ENCODE measurements at regions not wholly inside any gene's neighbourhood (a gene's known extent, or its start where the extent isn't known, plus 50 kb on each side); places are given as distances from the start of the nearest gene placed in this dataset.

- ChIA-PET POLR2A (no interaction called here), CTCF (interaction anchor here (0.9 to 1.6 kb wide), 4 partner anchors 9 to 29 kb away, joined by 3 to 9 read pairs (median 6); no protein-coding TSS in a partner anchor)
- TF ChIP-seq, protein P1, sequence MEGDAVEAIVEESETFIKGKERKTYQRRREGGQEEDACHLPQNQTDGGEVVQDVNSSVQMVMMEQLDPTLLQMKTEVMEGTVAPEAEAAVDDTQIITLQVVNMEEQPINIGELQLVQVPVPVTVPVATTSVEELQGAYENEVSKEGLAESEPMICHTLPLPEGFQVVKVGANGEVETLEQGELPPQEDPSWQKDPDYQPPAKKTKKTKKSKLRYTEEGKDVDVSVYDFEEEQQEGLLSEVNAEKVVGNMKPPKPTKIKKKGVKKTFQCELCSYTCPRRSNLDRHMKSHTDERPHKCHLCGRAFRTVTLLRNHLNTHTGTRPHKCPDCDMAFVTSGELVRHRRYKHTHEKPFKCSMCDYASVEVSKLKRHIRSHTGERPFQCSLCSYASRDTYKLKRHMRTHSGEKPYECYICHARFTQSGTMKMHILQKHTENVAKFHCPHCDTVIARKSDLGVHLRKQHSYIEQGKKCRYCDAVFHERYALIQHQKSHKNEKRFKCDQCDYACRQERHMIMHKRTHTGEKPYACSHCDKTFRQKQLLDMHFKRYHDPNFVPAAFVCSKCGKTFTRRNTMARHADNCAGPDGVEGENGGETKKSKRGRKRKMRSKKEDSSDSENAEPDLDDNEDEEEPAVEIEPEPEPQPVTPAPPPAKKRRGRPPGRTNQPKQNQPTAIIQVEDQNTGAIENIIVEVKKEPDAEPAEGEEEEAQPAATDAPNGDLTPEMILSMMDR (IDR thresholded peaks at IDR 0.05; ENCODE audit: insufficient read depth, low read length, missing control alignments), result no peak
- no peak for DNase-seq (ENCODE audit: low read depth, low spot score)
- no peak overlapping the region for H3K4me3 ChIP-seq (ENCODE audit: low read depth, low read length)
Observed at GRCh38 chr2:190822043-190822442, 58.6 kb upstream of the GLS start.

DNA sequence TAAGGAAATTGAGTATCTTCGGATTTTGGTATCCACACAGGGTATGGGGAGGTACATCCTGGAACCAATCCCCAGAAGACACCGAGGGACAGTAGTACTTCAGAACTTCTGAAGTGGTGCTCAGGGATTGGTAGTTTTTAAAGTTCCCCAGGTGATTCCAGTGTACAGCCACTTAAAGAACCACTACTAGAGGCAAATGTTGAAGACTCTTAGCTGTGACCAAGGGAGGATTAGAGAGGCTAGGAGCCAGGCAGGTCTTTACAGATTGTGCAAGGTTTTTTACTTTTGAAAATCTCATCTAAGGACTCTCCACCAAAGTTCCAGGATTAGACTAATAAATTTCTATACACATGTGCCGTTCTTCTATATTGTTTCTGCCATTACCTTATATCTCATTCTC lies 52.9 kb upstream of the GLS start:
- TF ChIP-seq, protein P1 (IDR thresholded peaks at IDR 0.05; ENCODE audit: insufficient read depth, low read length, missing control alignments), result no peak
- no peak for DNase-seq (ENCODE audit: low read depth, low spot score)
- H3K4me3 ChIP-seq (ENCODE audit: low read depth, low read length), result no peak overlapping the region
- ChIA-PET CTCF (interaction anchor here (1.2 to 2.5 kb wide), 2 partner anchors 15 to 23 kb away, joined by 3 to 8 read pairs; no protein-coding TSS in a partner anchor), POLR2A (no interaction called here)

DNA sequence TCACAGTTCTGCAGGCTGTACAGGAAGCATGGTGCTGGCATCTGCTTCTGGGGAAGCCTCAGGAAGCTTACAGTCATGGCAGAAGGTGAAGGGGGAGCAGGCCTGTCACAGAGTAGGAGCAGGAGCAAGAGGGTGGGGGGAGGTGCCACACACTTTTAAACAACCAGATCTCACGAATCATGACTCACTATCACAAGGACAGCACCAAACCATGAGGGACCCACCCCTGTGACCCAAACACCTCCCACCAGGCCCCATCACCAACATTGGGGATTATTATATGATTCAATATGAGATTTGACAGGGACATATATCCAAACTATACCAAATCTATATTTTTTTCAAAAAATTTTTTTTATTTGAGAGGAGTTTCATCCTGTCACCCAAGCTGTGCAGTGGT lies 51.0 kb upstream of the GLS start:
- ChIA-PET POLR2A (no interaction called here), CTCF (interaction anchor here (1.0 to 2.4 kb wide), 3 partner anchors 8 to 21 kb away, joined by 4 to 7 read pairs (median 7); no protein-coding TSS in a partner anchor)
- no peak for DNase-seq (ENCODE audit: low read depth, low spot score)
- H3K4me3 ChIP-seq (ENCODE audit: low read depth, low read length), result no peak overlapping the region
- TF ChIP-seq, protein P1 (IDR thresholded peaks at IDR 0.05; ENCODE audit: insufficient read depth, low read length, missing control alignments), result no peak

Measured in AG04449 (cell line).